GM19455 (cell line): ENCODE measurements at regions not wholly inside any gene's neighbourhood (a gene's known extent, or its start where the extent isn't known, plus 50 kb on each side); places are given as distances from the start of the nearest gene placed in this dataset.
A peak's percentile ranks its signal among the peaks of the same experiment; 100 is the strongest.
"Not testable (repeated sequence)": the region's sequence is repeated elsewhere in the genome, so short reads cannot be mapped to it uniquely, and the experiment has no call there.

Experiments used
- ATAC-seq: cut with Tn5 transposase; IDR thresholded peaks from one replicate; pipeline ENCODE4 v1.9.1; 2021; ENCODE audit not compliant: unreplicated experiment

GRCh38 chr18:37846996-37847395 lies 281.4 kb upstream of the CELF4 start:
- ATAC-seq: no peak

- ATAC-seq: no peak
Observed at GRCh38 chr18:37845498-37845897, 279.9 kb upstream of the CELF4 start.

- ATAC-seq: no peak
Observed at GRCh38 chr18:37844209-37844970, 278.8 kb upstream of the CELF4 start.

- no peak for ATAC-seq
Observed at GRCh38 chr18:37838083-37838482, 272.5 kb upstream of the CELF4 start.

GRCh38 chr18:37836071-37836970 lies 270.7 kb upstream of the CELF4 start:
- ATAC-seq: no peak

- ATAC-seq: not testable (repeated sequence)
Observed at GRCh38 chr18:37832010-37832695, 266.6 kb upstream of the CELF4 start.

GRCh38 chr18:37812961-37813360 lies 247.4 kb upstream of the CELF4 start:
- no peak for ATAC-seq

- ATAC-seq: no peak
Observed at GRCh38 chr18:37805773-37806404, 240.3 kb upstream of the CELF4 start.

- no peak for ATAC-seq
Observed at GRCh38 chr18:37796823-37797349, 231.3 kb upstream of the CELF4 start.

- ATAC-seq: no peak
Observed at GRCh38 chr18:37787452-37787851, 221.9 kb upstream of the CELF4 start.

- no peak for ATAC-seq
Observed at GRCh38 chr18:37783771-37784170, 218.2 kb upstream of the CELF4 start.

- ATAC-seq: no peak
Observed at GRCh38 chr18:37779220-37779619, 213.6 kb upstream of the CELF4 start.

GRCh38 chr18:37778417-37779165 lies 213.0 kb upstream of the CELF4 start:
- ATAC-seq: peak; percentile 81

GRCh38 chr18:37769826-37770225 lies 204.2 kb upstream of the CELF4 start:
- no peak for ATAC-seq

GRCh38 chr18:37764541-37765288 lies 199.1 kb upstream of the CELF4 start:
- no peak for ATAC-seq

GRCh38 chr18:37762076-37762621 lies 196.6 kb upstream of the CELF4 start:
- no peak for ATAC-seq

GRCh38 chr18:37754141-37754540 lies 188.5 kb upstream of the CELF4 start:
- no peak for ATAC-seq

GRCh38 chr18:37742436-37742835 lies 176.8 kb upstream of the CELF4 start:
- no peak for ATAC-seq

GRCh38 chr18:37741032-37741623 lies 175.5 kb upstream of the CELF4 start:
- no peak for ATAC-seq
